HG02588 (cell line): ENCODE measurements at regions not wholly inside any gene's neighbourhood (a gene's known extent, or its start where the extent isn't known, plus 50 kb on each side); places are given as distances from the start of the nearest gene placed in this dataset.

Experiments
- ATAC-seq: cut with Tn5 transposase; IDR thresholded peaks from one replicate; pipeline ENCODE4 v1.9.1; 2021; ENCODE audit warnings: mild to moderate bottlenecking, moderate library complexity; ENCODE audit not compliant: unreplicated experiment

GRCh38 chr20:50386641-50386960, 123.6 kb upstream of the PTPN1 start:
- no peak for ATAC-seq

- ATAC-seq = no peak
These were observed 122.8 kb upstream of the PTPN1 start for GRCh38 chr20:50387218-50387995.

- no peak for ATAC-seq
These were observed 122.2 kb upstream of the PTPN1 start for GRCh38 chr20:50387996-50388332.

GRCh38 chr20:50388733-50389437, 121.3 kb upstream of the PTPN1 start:
- ATAC-seq = no peak

GRCh38 chr20:50389438-50389807, 120.8 kb upstream of the PTPN1 start:
- no peak for ATAC-seq

- ATAC-seq = no peak
These were observed 120.1 kb upstream of the PTPN1 start for GRCh38 chr20:50389808-50390684.

- ATAC-seq = no peak
These were observed 119.3 kb upstream of the PTPN1 start for GRCh38 chr20:50390685-50391443.

GRCh38 chr20:50391444-50392137, 118.6 kb upstream of the PTPN1 start:
- ATAC-seq = no peak

GRCh38 chr20:50392138-50392866, 117.9 kb upstream of the PTPN1 start:
- no peak for ATAC-seq

- no peak for ATAC-seq
These were observed 116.9 kb upstream of the PTPN1 start for GRCh38 chr20:50393242-50393641.

GRCh38 chr20:50393990-50394561, 116.1 kb upstream of the PTPN1 start:
- ATAC-seq = no peak

- no peak for ATAC-seq
These were observed 115.6 kb upstream of the PTPN1 start for GRCh38 chr20:50394569-50394968.

- ATAC-seq = no peak
These were observed 114.9 kb upstream of the PTPN1 start for GRCh38 chr20:50395251-50395729.

- ATAC-seq = no peak
These were observed 114.2 kb upstream of the PTPN1 start for GRCh38 chr20:50395914-50396488.

- ATAC-seq = no peak
These were observed 113.6 kb upstream of the PTPN1 start for GRCh38 chr20:50396623-50397022.

GRCh38 chr20:50397058-50397457, 113.1 kb upstream of the PTPN1 start:
- no peak for ATAC-seq

- ATAC-seq = no peak
These were observed 112.1 kb upstream of the PTPN1 start for GRCh38 chr20:50398064-50398463.

GRCh38 chr20:50398471-50398820, 111.7 kb upstream of the PTPN1 start:
- ATAC-seq = no peak
